Chondrocyte (in vitro differentiated cells): ENCODE measurements at regions not wholly inside any gene's neighbourhood (a gene's known extent, or its start where the extent isn't known, plus 50 kb on each side); places are given as distances from the start of the nearest gene placed in this dataset.

Experiments used
- DNase-seq: peaks from one replicate; pipeline ENCODE4 v3.0.0; 2021; ENCODE audit warnings: mixed read lengths, low spot score
- H3K27ac Mint-ChIP-seq: one replicate; pipeline ENCODE4 v1.8.0; 2021; ENCODE audit warnings: mild to moderate bottlenecking, moderate library complexity, mixed read lengths; ENCODE audit not compliant: unreplicated experiment
- H3K27me3 Mint-ChIP-seq: 2 replicates; pipeline ENCODE4 v1.8.0; 2021; ENCODE audit warnings: low read depth, mixed read lengths
- H3K36me3 Mint-ChIP-seq: 2 replicates; pipeline ENCODE4 v1.8.0; 2021; ENCODE audit warnings: low read depth, mixed read lengths
- H3K4me1 Mint-ChIP-seq: 2 replicates; pipeline ENCODE4 v1.8.0; 2021; ENCODE audit warnings: low read depth, mild to moderate bottlenecking, mixed read lengths
- H3K4me3 Mint-ChIP-seq: one replicate; pipeline ENCODE4 v1.8.0; 2021; ENCODE audit warnings: mild to moderate bottlenecking, moderate library complexity, mixed read lengths; ENCODE audit not compliant: unreplicated experiment
- H3K9me3 Mint-ChIP-seq: 2 replicates; pipeline ENCODE4 v1.8.0; 2021; ENCODE audit warnings: low read depth, mixed read lengths
- TF ChIP-seq, protein P1 (sequence below): fragments of 200-600 bp; sonication (generic); IDR thresholded peaks from 2 replicates; pipeline ENCODE4 v1.5.0; 2021; ENCODE audit warnings: antibody characterized with exemption, mild to moderate bottlenecking, moderate library complexity

DNA sequence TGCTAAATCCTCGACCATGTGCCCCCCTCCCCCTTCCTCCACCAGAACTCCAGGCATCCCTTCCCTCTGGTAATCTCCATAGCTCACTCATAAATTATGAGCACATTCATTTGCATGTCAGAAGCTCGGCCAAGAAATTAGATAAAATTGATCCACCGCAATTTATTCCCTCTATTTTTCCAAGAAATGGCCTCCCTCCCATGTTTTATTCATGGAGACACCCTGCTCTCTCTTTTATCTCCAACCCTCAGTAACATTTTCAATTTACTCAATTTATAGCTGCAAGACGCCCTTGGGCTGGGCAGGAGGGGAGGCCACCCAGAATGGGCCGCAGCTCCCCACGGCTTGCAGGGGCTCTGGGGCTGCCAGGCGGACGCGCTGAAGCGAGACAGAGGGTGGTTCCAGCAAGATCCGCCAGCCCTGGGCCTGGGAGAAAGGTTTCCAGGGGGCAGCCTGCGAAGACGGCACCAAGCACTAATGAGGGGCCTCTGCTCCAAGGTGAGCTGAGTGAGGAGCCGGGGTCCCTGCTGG lies 54.7 kb upstream of the ZNF423 start:
- Mint-ChIP-seq H3K4me3 (no peak overlapping the region), H3K27ac (no peak overlapping the region), H3K9me3 (peaks cover 2% of the 10 kb centered on the region), H3K4me1 (no peaks in the 10 kb centered on the region), H3K27me3 (peaks cover 18% of the 10 kb centered on the region), H3K36me3 (no peaks in the 10 kb centered on the region)
- DNase-seq: no peak
- TF ChIP-seq, protein P1, sequence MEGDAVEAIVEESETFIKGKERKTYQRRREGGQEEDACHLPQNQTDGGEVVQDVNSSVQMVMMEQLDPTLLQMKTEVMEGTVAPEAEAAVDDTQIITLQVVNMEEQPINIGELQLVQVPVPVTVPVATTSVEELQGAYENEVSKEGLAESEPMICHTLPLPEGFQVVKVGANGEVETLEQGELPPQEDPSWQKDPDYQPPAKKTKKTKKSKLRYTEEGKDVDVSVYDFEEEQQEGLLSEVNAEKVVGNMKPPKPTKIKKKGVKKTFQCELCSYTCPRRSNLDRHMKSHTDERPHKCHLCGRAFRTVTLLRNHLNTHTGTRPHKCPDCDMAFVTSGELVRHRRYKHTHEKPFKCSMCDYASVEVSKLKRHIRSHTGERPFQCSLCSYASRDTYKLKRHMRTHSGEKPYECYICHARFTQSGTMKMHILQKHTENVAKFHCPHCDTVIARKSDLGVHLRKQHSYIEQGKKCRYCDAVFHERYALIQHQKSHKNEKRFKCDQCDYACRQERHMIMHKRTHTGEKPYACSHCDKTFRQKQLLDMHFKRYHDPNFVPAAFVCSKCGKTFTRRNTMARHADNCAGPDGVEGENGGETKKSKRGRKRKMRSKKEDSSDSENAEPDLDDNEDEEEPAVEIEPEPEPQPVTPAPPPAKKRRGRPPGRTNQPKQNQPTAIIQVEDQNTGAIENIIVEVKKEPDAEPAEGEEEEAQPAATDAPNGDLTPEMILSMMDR: no peak

DNA sequence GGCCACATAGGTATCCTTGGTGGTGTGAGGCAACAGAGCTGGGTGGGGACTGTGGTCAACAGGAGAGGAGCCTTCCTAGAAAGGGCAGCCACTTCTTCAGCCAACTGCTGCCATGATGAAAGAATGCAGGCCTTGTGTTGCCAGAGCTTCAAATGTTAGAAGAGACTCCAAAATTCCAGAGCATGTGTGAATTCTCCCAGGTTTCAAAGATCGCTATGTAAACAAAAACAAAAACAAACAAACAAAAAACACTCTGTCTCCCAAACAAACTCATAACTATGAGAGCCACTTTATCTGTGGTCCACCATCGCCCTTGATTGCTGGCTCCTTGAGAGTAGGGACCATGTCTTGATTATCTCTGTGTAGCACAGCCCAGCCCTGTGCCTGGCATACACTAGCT lies 55.5 kb upstream of the ZNF423 start:
- DNase-seq: no peak
- H3K27ac Mint-ChIP-seq: no peak overlapping the region
- no peaks in the 10 kb centered on the region for H3K4me1 Mint-ChIP-seq
- peaks cover 2% of the 10 kb centered on the region for H3K9me3 Mint-ChIP-seq
- no peaks in the 10 kb centered on the region for H3K36me3 Mint-ChIP-seq
- H3K4me3 Mint-ChIP-seq: no peak overlapping the region
- peaks cover 18% of the 10 kb centered on the region for H3K27me3 Mint-ChIP-seq
- TF ChIP-seq, protein P1: no peak

- H3K9me3 Mint-ChIP-seq: peaks cover 2% of the 10 kb centered on the region
- H3K36me3 Mint-ChIP-seq: no peaks in the 10 kb centered on the region
- H3K4me1 Mint-ChIP-seq: no peaks in the 10 kb centered on the region
- no peak for DNase-seq
- no peak overlapping the region for H3K27ac Mint-ChIP-seq
- H3K27me3 Mint-ChIP-seq: peaks cover 17% of the 10 kb centered on the region
- TF ChIP-seq, protein P1: no peak
- no peak overlapping the region for H3K4me3 Mint-ChIP-seq
Observed at GRCh38 chr16:49912721-49913120, 56.8 kb upstream of the ZNF423 start.

DNA sequence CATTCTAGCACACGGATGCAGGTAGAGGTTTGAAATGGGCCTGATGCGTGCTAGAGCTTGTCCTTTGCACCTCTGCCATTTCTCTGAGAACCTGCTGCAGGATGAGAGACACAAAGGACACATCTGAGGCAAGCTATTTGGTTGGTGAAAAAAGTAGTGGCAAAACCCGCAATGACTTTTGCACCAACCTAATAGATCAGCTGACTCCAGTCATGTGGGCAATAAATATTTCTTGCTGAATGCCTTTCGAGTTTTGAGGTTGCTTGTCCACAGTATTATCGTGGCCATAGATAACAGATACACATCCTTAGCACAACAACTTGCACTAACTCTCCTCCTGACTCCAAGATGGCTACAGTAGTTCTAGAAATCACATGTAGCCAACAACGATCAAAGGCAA lies 57.8 kb upstream of the ZNF423 start:
- Mint-ChIP-seq H3K27me3 (peaks cover 12% of the 10 kb centered on the region), H3K4me1 (no peaks in the 10 kb centered on the region), H3K4me3 (no peak overlapping the region), H3K9me3 (peaks cover 2% of the 10 kb centered on the region), H3K27ac (no peak overlapping the region), H3K36me3 (no peaks in the 10 kb centered on the region)
- DNase-seq: no peak
- TF ChIP-seq, protein P1: no peak

DNA sequence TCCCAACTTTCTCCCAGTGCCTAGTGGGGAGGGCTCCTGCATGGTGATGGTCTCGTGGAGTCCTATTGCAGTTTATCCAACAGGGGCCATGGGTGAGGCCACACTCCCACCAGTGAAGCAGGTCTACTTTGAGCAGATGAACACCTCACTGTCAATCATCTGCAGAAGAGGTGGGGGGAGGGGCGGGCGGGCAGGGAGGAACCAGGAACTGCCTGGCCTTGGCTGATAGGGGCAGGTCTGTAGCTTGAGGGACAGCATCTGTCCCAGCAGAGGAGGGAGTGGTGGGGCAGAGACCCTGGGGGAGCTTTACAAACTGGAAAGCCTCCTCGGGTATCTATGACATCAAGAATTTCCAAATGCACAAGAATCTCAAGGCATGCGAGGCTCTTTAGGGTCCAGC lies 58.7 kb upstream of the ZNF423 start:
- Mint-ChIP-seq H3K4me3 (no peak overlapping the region), H3K36me3 (no peaks in the 10 kb centered on the region), H3K4me1 (no peaks in the 10 kb centered on the region), H3K27me3 (peaks cover 12% of the 10 kb centered on the region), H3K27ac (no peak overlapping the region), H3K9me3 (peaks cover 2% of the 10 kb centered on the region)
- DNase-seq: no peak
- TF ChIP-seq, protein P1: no peak
